GM20000 (cell line): ENCODE measurements at regions not wholly inside any gene's neighbourhood (a gene's known extent, or its start where the extent isn't known, plus 50 kb on each side); places are given as distances from the start of the nearest gene placed in this dataset.
"Not testable (repeated sequence)": the region's sequence is repeated elsewhere in the genome, so short reads cannot be mapped to it uniquely, and the experiment has no call there.

ENCODE experiments used
- DNase-seq: peaks from one replicate; pipeline ENCODE4 v3.0.0; 2012; ENCODE audit warnings: low spot score
- TF ChIP-seq, protein P1 (sequence below): IDR thresholded peaks from 2 replicates; pipeline ENCODE4 v1.5.1; 2012; ENCODE audit warnings: mild to moderate bottlenecking, control low read depth; ENCODE audit errors: extremely low read depth, missing control alignments

GRCh38 chr18:27541293-27541692, 356.2 kb upstream of the CHST9 start:
- TF ChIP-seq, protein P1, sequence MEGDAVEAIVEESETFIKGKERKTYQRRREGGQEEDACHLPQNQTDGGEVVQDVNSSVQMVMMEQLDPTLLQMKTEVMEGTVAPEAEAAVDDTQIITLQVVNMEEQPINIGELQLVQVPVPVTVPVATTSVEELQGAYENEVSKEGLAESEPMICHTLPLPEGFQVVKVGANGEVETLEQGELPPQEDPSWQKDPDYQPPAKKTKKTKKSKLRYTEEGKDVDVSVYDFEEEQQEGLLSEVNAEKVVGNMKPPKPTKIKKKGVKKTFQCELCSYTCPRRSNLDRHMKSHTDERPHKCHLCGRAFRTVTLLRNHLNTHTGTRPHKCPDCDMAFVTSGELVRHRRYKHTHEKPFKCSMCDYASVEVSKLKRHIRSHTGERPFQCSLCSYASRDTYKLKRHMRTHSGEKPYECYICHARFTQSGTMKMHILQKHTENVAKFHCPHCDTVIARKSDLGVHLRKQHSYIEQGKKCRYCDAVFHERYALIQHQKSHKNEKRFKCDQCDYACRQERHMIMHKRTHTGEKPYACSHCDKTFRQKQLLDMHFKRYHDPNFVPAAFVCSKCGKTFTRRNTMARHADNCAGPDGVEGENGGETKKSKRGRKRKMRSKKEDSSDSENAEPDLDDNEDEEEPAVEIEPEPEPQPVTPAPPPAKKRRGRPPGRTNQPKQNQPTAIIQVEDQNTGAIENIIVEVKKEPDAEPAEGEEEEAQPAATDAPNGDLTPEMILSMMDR: no peak
- no peak for DNase-seq

DNA sequence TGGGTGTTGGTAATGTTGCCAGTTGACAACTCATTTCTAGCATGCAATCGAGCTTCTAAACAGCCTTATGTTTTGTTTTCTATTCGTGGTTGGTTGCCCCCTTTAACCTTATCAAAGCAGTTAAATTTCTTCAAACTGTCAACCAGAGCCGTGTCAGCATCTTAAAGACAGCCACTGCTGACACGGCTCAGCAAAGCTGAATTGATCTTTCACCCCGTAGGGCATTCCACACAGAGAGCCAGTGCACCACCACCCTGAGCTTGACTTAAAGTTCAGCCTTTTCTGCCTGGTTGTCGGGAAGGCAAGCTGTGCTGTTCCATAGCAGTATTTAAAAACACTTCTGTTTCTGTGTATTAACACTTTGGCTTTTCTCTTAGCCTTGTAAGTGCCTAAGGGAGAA, 355.0 kb upstream of the CHST9 start:
- TF ChIP-seq, protein P1: no peak
- no peak for DNase-seq

DNA sequence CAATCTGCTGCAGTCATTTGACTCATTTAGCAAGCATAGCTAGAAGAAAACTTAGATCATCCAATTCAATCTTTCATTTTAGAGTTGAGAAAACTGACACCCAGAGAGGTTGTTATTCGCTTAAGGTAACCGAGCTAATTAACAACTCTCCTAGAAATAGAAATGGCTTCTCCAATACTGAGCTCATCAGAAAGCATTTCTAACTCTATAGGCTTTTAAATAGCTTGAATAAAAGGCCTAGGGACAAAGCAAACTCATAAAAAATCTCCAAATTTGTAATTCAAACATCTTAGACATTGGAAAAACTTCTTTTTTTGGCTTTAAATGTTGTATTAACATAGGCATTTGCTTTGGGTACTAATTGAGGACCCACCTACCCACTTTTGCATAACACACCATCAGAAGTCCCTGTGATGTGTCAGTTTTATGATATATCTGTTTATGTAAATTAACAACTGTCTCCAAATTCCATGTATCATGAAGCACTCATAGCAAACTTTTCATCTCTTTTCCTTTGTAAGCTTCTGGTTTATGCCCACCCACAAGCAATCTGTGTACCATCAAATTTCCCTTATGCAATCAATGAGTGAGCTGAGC, 343.9 kb upstream of the CHST9 start:
- no peak for DNase-seq
- TF ChIP-seq, protein P1: no peak

DNA sequence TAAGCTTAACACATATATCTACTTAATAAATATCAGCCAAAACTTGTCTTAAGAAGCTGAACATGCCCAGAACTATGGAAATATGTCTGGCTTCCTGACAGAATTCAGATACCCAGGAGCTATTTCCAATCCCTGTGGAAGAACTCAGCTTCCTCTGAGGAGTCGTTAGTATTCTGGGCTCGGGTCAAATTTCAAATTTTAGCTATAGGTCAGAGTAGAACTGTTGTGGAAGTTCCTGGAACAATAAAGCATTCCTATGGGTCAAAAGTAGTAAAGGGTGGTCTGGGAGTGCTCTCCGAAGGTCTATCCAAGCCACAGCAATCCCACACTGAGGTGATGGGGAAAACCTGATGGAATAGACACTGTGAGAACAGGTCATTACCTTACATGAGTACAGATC, 342.7 kb upstream of the CHST9 start:
- no peak for DNase-seq
- TF ChIP-seq, protein P1: no peak

DNA sequence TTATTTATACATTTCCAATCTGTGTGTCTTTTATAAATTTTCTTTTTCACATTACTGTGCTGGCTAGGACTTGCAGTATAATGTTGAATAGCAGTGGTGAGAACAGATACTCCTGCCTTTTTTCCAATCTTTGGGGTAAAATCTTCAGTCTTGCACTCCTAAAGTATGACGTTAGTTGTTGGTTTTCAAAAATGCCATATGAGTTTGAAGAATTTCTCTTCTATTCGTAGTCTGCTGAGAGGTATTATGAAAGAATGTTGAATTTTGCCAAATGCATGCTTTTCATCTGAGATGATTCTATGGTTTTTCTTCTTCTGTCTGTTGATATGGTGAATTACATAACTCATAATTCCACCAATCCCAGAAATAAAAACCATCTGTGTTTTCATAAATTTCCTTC, 335.3 kb upstream of the CHST9 start:
- no peak for DNase-seq
- TF ChIP-seq, protein P1: no peak

DNA sequence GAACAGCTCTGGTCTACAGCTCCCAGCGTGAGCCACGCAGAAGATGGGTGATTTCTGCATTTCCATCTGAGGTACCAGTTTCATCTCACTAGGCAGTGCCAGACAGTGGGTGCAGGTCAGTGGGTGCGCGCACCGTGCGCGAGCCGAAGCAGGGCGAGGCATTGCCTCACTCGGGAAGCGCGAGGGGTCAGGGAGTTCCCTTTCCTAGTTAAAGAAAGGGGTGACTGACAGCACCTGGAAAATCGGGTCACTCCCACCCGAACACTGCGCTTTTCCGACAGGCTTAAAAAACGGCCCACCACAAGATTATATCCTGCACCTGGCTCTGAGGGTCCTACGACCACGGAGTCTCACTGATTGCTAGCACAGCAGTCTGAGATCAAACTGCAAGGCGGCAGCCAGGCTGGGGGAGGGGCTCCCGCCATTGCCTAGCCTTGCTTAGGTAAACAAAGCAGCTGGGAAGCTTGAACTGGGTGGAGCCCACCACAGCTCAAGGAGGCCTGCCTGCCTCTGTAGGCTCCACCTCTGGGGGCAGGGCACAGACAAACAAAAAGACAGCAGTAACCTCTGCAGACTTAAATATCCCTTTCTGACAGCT, 325.0 kb upstream of the CHST9 start:
- DNase-seq: not testable (repeated sequence)

GRCh38 chr18:27501671-27502070, 316.6 kb upstream of the CHST9 start:
- TF ChIP-seq, protein P1: no peak
- no peak for DNase-seq

DNA sequence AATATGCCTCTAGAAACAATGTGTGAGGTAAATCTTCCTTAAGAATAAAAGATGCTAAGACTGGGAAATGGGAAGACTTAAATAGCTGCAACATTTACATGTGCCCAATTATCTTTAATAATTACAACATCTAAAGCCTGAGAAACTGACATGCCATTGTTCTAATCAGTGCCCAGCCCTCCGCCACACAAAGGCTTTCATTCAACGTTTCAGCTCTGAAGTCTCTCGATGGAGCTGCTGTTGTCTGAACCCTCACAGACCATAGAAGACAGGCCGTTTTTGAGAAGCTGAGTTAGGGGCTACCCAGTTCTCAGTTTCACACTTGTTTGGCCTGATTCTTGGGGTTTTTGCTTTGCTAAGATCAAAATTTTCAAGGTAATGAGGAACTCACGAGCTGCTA, 315.4 kb upstream of the CHST9 start:
- no peak for DNase-seq
- TF ChIP-seq, protein P1: no peak
